WERI-Rb-1 (cell line): ENCODE measurements at regions not wholly inside any gene's neighbourhood (a gene's known extent, or its start where the extent isn't known, plus 50 kb on each side); places are given as distances from the start of the nearest gene placed in this dataset.
"Not testable (repeated sequence)": the region's sequence is repeated elsewhere in the genome, so short reads cannot be mapped to it uniquely, and the experiment has no call there.

Source experiments
- DNase-seq: peaks from one replicate; pipeline ENCODE4 v3.0.0-alpha.2; 2020
- H3K27ac ChIP-seq: fragments of 250-450 bp; sonication (Bioruptor Pico); 2 replicates; pipeline ENCODE4 v1.5.1; 2020; ENCODE audit warnings: mild to moderate bottlenecking, moderate library complexity
- H3K27me3 ChIP-seq: fragments of 250-450 bp; sonication (Bioruptor Pico); 2 replicates; pipeline ENCODE4 v1.5.1; 2021; ENCODE audit warnings: mild to moderate bottlenecking, low read depth, moderate library complexity; ENCODE audit not compliant: insufficient read depth, severe bottlenecking
- H3K36me3 ChIP-seq: fragments of 250-450 bp; sonication (Bioruptor Pico); 2 replicates; pipeline ENCODE4 v1.5.1; 2020; ENCODE audit warnings: mild to moderate bottlenecking, moderate library complexity
- H3K4me3 ChIP-seq: 2 replicates; pipeline ENCODE4 v1.5.1; 2011; ENCODE audit warnings: low read depth, mild to moderate bottlenecking, control low read depth, low read length
- H3K9me3 ChIP-seq: fragments of 250-450 bp; sonication (Bioruptor Pico); 2 replicates; pipeline ENCODE4 v1.5.1; 2021; ENCODE audit warnings: mild to moderate bottlenecking, moderate library complexity; ENCODE audit not compliant: severe bottlenecking
- TF ChIP-seq, protein P1 (sequence below): IDR thresholded peaks from 2 replicates; pipeline ENCODE4 v1.5.1; 2011; ENCODE audit warnings: low read depth, mild to moderate bottlenecking, control low read depth, inconsistent platforms, low read length

GRCh38 chr6:141464490-141464889, 668.2 kb upstream of the GJE1 start:
- H3K27ac ChIP-seq = no peak overlapping the region
- no peaks in the 10 kb centered on the region for H3K9me3 ChIP-seq
- DNase-seq = no peak
- H3K27me3 ChIP-seq = no peaks in the 10 kb centered on the region
- H3K36me3 ChIP-seq = no peaks in the 10 kb centered on the region
- no peak overlapping the region for H3K4me3 ChIP-seq
- TF ChIP-seq, protein P1, sequence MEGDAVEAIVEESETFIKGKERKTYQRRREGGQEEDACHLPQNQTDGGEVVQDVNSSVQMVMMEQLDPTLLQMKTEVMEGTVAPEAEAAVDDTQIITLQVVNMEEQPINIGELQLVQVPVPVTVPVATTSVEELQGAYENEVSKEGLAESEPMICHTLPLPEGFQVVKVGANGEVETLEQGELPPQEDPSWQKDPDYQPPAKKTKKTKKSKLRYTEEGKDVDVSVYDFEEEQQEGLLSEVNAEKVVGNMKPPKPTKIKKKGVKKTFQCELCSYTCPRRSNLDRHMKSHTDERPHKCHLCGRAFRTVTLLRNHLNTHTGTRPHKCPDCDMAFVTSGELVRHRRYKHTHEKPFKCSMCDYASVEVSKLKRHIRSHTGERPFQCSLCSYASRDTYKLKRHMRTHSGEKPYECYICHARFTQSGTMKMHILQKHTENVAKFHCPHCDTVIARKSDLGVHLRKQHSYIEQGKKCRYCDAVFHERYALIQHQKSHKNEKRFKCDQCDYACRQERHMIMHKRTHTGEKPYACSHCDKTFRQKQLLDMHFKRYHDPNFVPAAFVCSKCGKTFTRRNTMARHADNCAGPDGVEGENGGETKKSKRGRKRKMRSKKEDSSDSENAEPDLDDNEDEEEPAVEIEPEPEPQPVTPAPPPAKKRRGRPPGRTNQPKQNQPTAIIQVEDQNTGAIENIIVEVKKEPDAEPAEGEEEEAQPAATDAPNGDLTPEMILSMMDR = no peak

GRCh38 chr6:141463237-141463977, 669.3 kb upstream of the GJE1 start:
- Histone ChIP-seq H3K4me3 (no peak overlapping the region), H3K27ac (no peak overlapping the region), H3K27me3 (no peaks in the 10 kb centered on the region), H3K36me3 (no peaks in the 10 kb centered on the region), H3K9me3 (no peaks in the 10 kb centered on the region)
- TF ChIP-seq, protein P1 = no peak
- no peak for DNase-seq

DNA sequence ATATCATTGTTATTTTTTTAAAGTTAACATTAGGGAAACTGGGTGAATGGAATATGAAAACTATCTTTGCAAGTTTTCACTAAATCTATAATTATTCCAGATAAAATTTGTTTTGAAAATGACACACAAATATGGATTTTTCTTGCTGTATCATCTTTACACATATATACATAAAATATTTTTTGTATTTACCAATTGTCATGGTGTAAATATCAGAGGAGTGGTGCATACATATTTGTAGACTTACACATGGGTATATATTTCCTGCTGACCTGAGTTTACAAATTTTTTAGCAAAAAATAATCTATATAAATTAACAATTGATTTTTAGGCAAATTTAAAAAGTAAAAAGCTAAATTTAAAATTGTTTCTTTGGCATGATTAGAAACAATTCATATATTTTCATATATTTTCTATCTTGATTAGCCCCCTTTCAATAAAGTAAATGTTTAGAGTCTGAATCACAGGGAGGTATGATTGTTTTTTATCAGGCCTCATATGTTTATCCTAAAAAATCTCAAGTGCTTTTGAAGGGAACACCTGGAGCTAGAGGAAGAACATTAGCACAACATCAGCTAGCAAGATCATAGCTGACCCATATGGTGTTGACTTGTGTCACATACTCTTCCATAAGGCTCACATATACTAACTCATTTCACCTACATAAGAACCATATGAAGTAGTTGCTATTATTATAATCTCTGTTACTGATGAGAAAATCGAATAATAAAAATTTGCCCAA, 671.8 kb upstream of the GJE1 start:
- no peak overlapping the region for H3K27ac ChIP-seq

DNA sequence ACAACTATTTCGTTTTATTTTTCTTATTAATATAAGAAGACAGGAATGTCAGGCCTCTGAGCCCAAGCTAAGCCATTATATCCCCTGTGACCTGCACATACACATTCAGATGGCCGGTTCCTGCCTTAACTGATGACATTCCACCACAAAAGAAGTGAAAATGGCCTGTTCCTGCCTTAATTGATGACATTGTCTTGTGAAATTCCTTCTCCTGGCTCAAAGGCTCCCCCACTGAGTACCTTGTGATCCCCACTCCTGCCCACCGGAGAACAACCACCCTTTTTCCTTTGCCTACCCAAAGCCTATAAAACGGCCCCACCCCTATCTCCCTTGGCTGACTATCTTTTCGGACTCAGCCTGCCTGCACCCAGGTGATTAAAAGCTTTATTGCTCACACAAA, 672.5 kb upstream of the GJE1 start:
- H3K9me3 ChIP-seq, H3K27ac ChIP-seq, H3K4me3 ChIP-seq, H3K36me3 ChIP-seq, DNase-seq, H3K27me3 ChIP-seq: not testable (repeated sequence)

More for the DNA sequence above, 671.8 kb upstream of the GJE1 start:
- TF ChIP-seq, protein P1 = no peak
- Histone ChIP-seq H3K9me3 (no peaks in the 10 kb centered on the region), H3K36me3 (no peaks in the 10 kb centered on the region), H3K27me3 (no peaks in the 10 kb centered on the region), H3K4me3 (no peak overlapping the region)
- no peak for DNase-seq

GRCh38 chr6:141457984-141458383, 674.7 kb upstream of the GJE1 start:
- H3K9me3 ChIP-seq, H3K27me3 ChIP-seq, H3K4me3 ChIP-seq, H3K36me3 ChIP-seq, DNase-seq, H3K27ac ChIP-seq: not testable (repeated sequence)

- no peaks in the 10 kb centered on the region for H3K36me3 ChIP-seq
- DNase-seq = no peak
- H3K9me3 ChIP-seq = no peaks in the 10 kb centered on the region
- H3K27ac ChIP-seq = no peak overlapping the region
- H3K4me3 ChIP-seq = no peak overlapping the region
- TF ChIP-seq, protein P1 = no peak
- no peaks in the 10 kb centered on the region for H3K27me3 ChIP-seq
Observed at GRCh38 chr6:141452354-141452686, 680.4 kb upstream of the GJE1 start.
